ENCODE measurements at regions not wholly inside any gene's neighbourhood (a gene's known extent, or its start where the extent isn't known, plus 50 kb on each side); places are given as distances from the start of the nearest gene placed in this dataset.
"Not testable (repeated sequence)": the region's sequence is repeated elsewhere in the genome, so short reads cannot be mapped to it uniquely, and the experiment has no call there.

DNA sequence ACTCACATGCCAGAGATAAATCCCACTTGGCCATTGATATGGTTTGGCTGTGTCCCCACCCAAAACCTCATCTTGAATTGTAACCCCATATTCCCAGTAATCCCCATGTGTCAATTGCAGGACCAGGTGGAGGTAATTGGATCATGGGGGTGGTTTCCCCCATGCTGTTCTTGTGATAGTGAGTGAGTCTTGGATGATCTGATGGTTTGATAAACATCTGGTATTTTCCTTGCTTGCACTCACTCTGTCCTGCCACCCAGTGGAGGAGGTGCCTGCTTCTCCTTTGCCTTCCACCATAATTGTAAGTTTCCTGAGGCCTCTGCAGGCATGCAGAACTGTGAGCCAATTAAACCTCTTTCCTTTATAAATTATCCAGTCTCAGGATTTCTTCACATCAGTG, 50.4 kb upstream of the B3GAT2 start:
- H3K27ac ChIP-seq; DNase-seq; H3K36me3 ChIP-seq; ATAC-seq; H3K4me1 ChIP-seq; H3K4me3 ChIP-seq; intact Hi-C loops (cut with DNase I); H3K27me3 ChIP-seq: not testable (repeated sequence)
- H3K9me3 ChIP-seq: peaks cover 0 to 18% of the 10 kb centered on the region in 2 donors

DNA sequence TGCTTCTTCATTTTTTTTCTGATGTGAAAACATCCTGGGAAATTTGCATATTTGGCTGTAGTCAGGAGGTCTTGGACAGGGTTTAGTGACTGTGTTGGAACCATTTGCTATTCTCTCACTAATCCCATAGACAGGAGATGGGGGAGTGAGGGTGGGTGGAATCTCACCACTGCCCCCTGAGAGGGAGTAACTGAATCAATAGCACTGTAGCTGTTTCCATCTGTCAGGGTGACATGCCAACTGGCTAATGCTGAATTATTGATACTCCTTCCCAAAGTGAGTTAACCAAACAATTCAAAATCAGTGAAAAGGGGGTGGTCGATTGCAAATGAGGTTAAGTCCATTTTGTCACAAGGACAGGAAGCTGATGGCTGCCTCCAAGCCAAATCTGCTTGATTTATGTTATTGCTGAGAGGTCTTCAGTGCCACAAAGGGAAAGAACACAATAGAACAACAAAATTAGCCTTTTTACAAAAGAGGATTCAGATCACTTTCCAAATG, 55.1 kb upstream of the B3GAT2 start:
- no peaks in the 10 kb centered on the region for H3K36me3 ChIP-seq
- no peaks in the 10 kb centered on the region for H3K4me1 ChIP-seq
- TF ChIP-seq, protein P1, sequence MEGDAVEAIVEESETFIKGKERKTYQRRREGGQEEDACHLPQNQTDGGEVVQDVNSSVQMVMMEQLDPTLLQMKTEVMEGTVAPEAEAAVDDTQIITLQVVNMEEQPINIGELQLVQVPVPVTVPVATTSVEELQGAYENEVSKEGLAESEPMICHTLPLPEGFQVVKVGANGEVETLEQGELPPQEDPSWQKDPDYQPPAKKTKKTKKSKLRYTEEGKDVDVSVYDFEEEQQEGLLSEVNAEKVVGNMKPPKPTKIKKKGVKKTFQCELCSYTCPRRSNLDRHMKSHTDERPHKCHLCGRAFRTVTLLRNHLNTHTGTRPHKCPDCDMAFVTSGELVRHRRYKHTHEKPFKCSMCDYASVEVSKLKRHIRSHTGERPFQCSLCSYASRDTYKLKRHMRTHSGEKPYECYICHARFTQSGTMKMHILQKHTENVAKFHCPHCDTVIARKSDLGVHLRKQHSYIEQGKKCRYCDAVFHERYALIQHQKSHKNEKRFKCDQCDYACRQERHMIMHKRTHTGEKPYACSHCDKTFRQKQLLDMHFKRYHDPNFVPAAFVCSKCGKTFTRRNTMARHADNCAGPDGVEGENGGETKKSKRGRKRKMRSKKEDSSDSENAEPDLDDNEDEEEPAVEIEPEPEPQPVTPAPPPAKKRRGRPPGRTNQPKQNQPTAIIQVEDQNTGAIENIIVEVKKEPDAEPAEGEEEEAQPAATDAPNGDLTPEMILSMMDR (IDR thresholded peaks at IDR 0.05): no peak
- H3K27me3 ChIP-seq: no peaks in the 10 kb centered on the region
- no peak overlapping the region for H3K27ac ChIP-seq
- DNase-seq (no peak), ATAC-seq (no peak)
- no peak overlapping the region for H3K4me3 ChIP-seq
- H3K9me3 ChIP-seq: no peaks in the 10 kb centered on the region
- intact Hi-C loops (cut with DNase I): no loop called here

DNA sequence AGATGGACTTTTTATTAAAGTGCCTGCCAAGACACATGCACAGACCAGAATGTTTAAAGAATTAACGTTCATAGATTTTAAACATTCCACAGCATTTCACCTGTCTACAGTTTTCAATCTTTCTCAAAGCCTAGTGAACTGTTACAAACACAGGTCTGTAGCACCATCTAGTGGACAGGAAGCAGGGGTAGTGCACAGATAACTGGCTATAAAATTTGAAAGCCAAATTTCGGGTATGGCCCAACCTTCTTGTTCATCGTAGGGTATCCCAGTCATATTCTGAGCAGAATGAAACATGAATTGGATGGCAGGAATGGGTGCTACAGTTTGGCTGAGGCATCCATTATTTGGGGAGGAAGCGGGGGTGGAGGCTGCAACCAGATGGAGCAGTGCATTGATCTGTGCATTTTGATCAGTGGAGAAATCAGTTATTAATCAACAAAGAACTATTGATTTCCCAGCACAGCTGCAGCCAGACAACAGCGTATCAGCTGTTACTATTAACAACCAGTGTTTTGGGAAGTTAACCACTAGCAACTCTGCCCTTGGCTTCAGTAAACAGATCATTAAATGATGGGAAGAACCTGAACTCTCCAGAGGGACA, 56.1 kb upstream of the B3GAT2 start:
- Histone ChIP-seq H3K4me3 (no peak overlapping the region), H3K4me1 (no peaks in the 10 kb centered on the region), H3K9me3 (no peaks in the 10 kb centered on the region), H3K27me3 (no peaks in the 10 kb centered on the region), H3K36me3 (no peaks in the 10 kb centered on the region), H3K27ac (no peak overlapping the region)
- intact Hi-C loops (cut with DNase I): no loop called here
- TF ChIP-seq, protein P1 (IDR thresholded peaks at IDR 0.05): peak; percentile 65 to 76
- DNase-seq (peak in 2 of 4 donors; percentile 48 to 73), ATAC-seq (peak; percentile 90)

DNA sequence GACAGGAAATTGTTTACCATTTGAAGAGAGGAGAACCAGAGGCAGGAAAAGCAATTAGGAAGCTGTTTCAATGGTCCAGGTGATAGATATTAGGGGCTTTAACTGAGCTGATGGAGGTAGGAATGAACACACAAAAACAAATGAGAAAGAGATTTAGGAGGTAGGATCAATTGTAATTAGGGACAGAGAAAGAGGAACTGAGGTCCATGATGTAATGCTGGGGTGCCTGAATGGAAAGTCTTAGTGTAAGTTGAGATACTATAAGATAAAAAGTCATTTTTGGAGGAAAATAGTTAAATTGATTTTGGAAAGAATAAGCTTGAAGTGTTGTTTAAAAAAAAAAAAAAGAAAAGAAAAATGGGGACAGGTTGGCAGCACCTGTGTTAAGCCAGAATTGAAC, 58.5 kb upstream of the B3GAT2 start:
- DNase-seq: no peak
- no peaks in the 10 kb centered on the region for H3K9me3 ChIP-seq
- intact Hi-C loops (cut with DNase I): no loop called here
- no peak overlapping the region for H3K27ac ChIP-seq
- no peak for ATAC-seq
- TF ChIP-seq, protein P1 (IDR thresholded peaks at IDR 0.05): no peak
- H3K27me3 ChIP-seq: no peaks in the 10 kb centered on the region
- H3K4me1 ChIP-seq: no peaks in the 10 kb centered on the region
- no peaks in the 10 kb centered on the region for H3K36me3 ChIP-seq
- no peak overlapping the region for H3K4me3 ChIP-seq

DNA sequence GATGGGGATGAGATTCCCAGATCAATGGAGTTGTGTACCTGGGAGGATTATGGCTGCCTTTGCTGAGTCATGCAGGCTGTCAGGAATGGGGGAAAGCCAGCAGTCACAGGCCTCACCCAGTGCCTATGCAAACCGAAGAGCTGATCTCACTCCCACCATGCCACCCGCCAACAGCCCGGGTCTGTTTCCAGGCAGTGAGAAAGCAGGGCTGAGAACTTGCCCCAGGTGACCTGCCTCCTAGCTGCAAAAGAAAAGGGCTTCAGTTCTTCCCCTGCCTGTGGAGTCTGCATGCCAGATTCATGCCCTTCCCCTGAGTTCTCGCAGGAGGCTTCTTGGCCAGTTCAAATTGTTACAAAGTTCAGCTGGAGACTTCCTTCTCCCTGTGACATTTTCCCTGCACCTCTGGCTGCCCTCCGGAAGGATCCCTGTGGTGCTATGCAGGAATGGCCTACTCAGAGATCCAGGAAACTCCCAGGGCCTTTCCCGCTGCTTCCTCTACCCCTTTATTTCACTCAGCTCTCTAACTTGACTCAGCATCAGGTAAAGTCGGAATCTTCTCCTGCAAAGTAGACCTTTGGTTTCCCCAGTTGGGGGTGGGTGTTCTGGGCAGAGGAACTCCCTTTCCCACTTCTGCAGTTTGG, 71.5 kb upstream of the B3GAT2 start:
- no peaks in the 10 kb centered on the region for H3K36me3 ChIP-seq
- H3K27me3 ChIP-seq: no peaks in the 10 kb centered on the region
- no peak overlapping the region for H3K4me3 ChIP-seq
- no peaks in the 10 kb centered on the region for H3K9me3 ChIP-seq
- intact Hi-C loops (cut with DNase I): no loop called here
- ATAC-seq (no peak), DNase-seq (no peak)
- TF ChIP-seq, protein P1 (IDR thresholded peaks at IDR 0.05): no peak
- no peak overlapping the region for H3K27ac ChIP-seq
- no peaks in the 10 kb centered on the region for H3K4me1 ChIP-seq

All from left lung (tissue), 4 donors.